Cardiac muscle cell (in vitro differentiated cells and primary cell): ENCODE measurements at regions not wholly inside any gene's neighbourhood (a gene's known extent, or its start where the extent isn't known, plus 50 kb on each side); places are given as distances from the start of the nearest gene placed in this dataset.

Source experiments
- DNase-seq, 2 donors: peaks; one replicate each; pipeline versions ENCODE4 v3.0.0 to v3.0.0-alpha.2; 2010 to 2017; ENCODE audit warnings: low read depth in 1 of 2, low spot score in 1 of 2
- H3K27ac ChIP-seq: fragments of 200-600 bp; sonication (generic); 2 replicates; pipeline ENCODE4 v1.5.1; 2016
- H3K27me3 ChIP-seq: fragments of 200-600 bp; sonication (generic); 2 replicates; pipeline ENCODE4 v1.6.0; 2016; ENCODE audit warnings: control low read depth
- H3K36me3 ChIP-seq: fragments of 200-600 bp; sonication (generic); 2 replicates; pipeline ENCODE4 v1.5.1; 2016; ENCODE audit warnings: control low read depth
- H3K4me1 ChIP-seq: fragments of 200-600 bp; sonication (generic); 2 replicates; pipeline ENCODE4 v1.8.1; 2017; ENCODE audit warnings: low read depth, mild to moderate bottlenecking, mixed run types
- H3K4me3 ChIP-seq: fragments of 200-600 bp; sonication (generic); 2 replicates; pipeline ENCODE4 v1.5.1; 2016; ENCODE audit warnings: mild to moderate bottlenecking
- H3K9me3 ChIP-seq: fragments of 200-600 bp; sonication (generic); 2 replicates; pipeline ENCODE4 v1.5.1; 2017; ENCODE audit warnings: low read depth, mild to moderate bottlenecking, control low read depth
- CTCF ChIP-seq: IDR thresholded peaks from 2 replicates; pipeline ENCODE4 v1.5.1; 2012; ENCODE audit warnings: low read depth, mild to moderate bottlenecking, low read length

GRCh38 chr13:77975358-77976042 lies 56.9 kb upstream of the EDNRB start:
- Histone ChIP-seq H3K27ac (no peak overlapping the region), H3K27me3 (no peaks in the 10 kb centered on the region)
- no peak for TF ChIP-seq CTCF

DNA sequence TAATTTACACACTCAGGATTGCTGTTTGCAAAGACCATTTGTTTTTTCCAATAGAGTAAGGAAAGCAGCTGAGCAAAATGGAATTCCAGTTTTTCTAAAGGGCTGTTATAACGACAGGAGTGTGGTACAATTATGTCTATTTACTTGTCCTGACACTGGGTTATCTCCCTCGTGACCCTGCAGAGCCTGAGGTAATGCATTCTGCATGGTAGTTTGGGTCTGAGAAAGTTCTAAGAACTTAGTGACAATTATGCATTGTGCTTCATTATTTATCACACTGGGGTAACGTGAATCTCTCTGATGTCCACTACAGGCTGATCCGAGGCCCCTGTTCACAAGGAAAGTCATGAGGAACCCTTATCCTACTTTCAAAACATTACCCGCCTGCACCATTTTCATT lies 50.7 kb upstream of the EDNRB start:
- Histone ChIP-seq H3K9me3 (no peaks in the 10 kb centered on the region), H3K4me1 (no peaks in the 10 kb centered on the region), H3K36me3 (no peaks in the 10 kb centered on the region), H3K27me3 (no peaks in the 10 kb centered on the region), H3K27ac (no peak overlapping the region), H3K4me3 (no peak overlapping the region)
- TF ChIP-seq CTCF, result no peak
- DNase-seq, result no peak

More at GRCh38 chr13:77975358-77976042, 56.9 kb upstream of the EDNRB start:
- no peak for DNase-seq
- H3K4me3 ChIP-seq, result no peak overlapping the region
- no peaks in the 10 kb centered on the region for H3K36me3 ChIP-seq
- no peaks in the 10 kb centered on the region for H3K9me3 ChIP-seq
- H3K4me1 ChIP-seq, result peaks cover 10% of the 10 kb centered on the region
